Glutamatergic neuron (in vitro differentiated cells): ENCODE measurements at regions not wholly inside any gene's neighbourhood (a gene's known extent, or its start where the extent isn't known, plus 50 kb on each side); places are given as distances from the start of the nearest gene placed in this dataset.
"Not testable (repeated sequence)": the region's sequence is repeated elsewhere in the genome, so short reads cannot be mapped to it uniquely, and the experiment has no call there.

ENCODE experiments used
- DNase-seq: peaks from one replicate; pipeline ENCODE4 v3.0.0; 2022
- H3K27ac Mint-ChIP-seq: one replicate; pipeline ENCODE4 v1.8.0; 2020; ENCODE audit warnings: mild to moderate bottlenecking, mixed read lengths, inconsistent platforms; ENCODE audit not compliant: unreplicated experiment
- H3K27me3 Mint-ChIP-seq: one replicate; pipeline ENCODE4 v1.8.0; 2020; ENCODE audit warnings: mild to moderate bottlenecking, moderate library complexity, mixed read lengths, inconsistent platforms; ENCODE audit not compliant: unreplicated experiment
- H3K36me3 Mint-ChIP-seq: one replicate; pipeline ENCODE4 v1.8.0; 2020; ENCODE audit warnings: mild to moderate bottlenecking, mixed read lengths, inconsistent platforms; ENCODE audit not compliant: unreplicated experiment
- H3K4me1 Mint-ChIP-seq: one replicate; pipeline ENCODE4 v1.8.0; 2020; ENCODE audit warnings: mild to moderate bottlenecking, low read depth, mixed read lengths, inconsistent platforms; ENCODE audit not compliant: unreplicated experiment
- H3K4me3 Mint-ChIP-seq: one replicate; pipeline ENCODE4 v1.8.0; 2020; ENCODE audit warnings: mild to moderate bottlenecking, mixed read lengths, inconsistent platforms; ENCODE audit not compliant: unreplicated experiment
- H3K9me3 Mint-ChIP-seq: one replicate; pipeline ENCODE4 v1.8.0; 2020; ENCODE audit warnings: mild to moderate bottlenecking, moderate library complexity, mixed read lengths, inconsistent platforms; ENCODE audit not compliant: unreplicated experiment
- CTCF ChIP-seq: fragments of 200-600 bp; sonication (generic); IDR thresholded peaks from one replicate; pipeline ENCODE4 v1.5.0; 2021; ENCODE audit not compliant: partially characterized antibody, unreplicated experiment

- not testable (repeated sequence) for DNase-seq, H3K27me3 Mint-ChIP-seq, H3K4me1 Mint-ChIP-seq, H3K27ac Mint-ChIP-seq, H3K36me3 Mint-ChIP-seq, H3K4me3 Mint-ChIP-seq
- H3K9me3 Mint-ChIP-seq, result peaks cover 15% of the 10 kb centered on the region
Observed at GRCh38 chr14:106356643-106356930, 830.2 kb downstream of the TMEM121 start.

GRCh38 chr14:106359157-106359887 is 832.9 kb downstream of the TMEM121 start:
- H3K36me3 Mint-ChIP-seq, H3K27me3 Mint-ChIP-seq, H3K4me1 Mint-ChIP-seq, DNase-seq, H3K27ac Mint-ChIP-seq, H3K4me3 Mint-ChIP-seq: not testable (repeated sequence)
- H3K9me3 Mint-ChIP-seq, result peaks cover 15% of the 10 kb centered on the region

- H3K4me1 Mint-ChIP-seq, H3K27ac Mint-ChIP-seq, H3K9me3 Mint-ChIP-seq, H3K4me3 Mint-ChIP-seq, H3K27me3 Mint-ChIP-seq, H3K36me3 Mint-ChIP-seq, DNase-seq: not testable (repeated sequence)
Observed at GRCh38 chr14:106365371-106365770, 839.0 kb downstream of the TMEM121 start.

- not testable (repeated sequence) for H3K4me3 Mint-ChIP-seq, H3K36me3 Mint-ChIP-seq, H3K4me1 Mint-ChIP-seq, H3K27me3 Mint-ChIP-seq, H3K9me3 Mint-ChIP-seq, DNase-seq, H3K27ac Mint-ChIP-seq
Observed at GRCh38 chr14:106365894-106366293, 839.5 kb downstream of the TMEM121 start.

- not testable (repeated sequence) for H3K36me3 Mint-ChIP-seq, H3K27me3 Mint-ChIP-seq, H3K4me1 Mint-ChIP-seq, DNase-seq, H3K4me3 Mint-ChIP-seq, H3K9me3 Mint-ChIP-seq, H3K27ac Mint-ChIP-seq
Observed at GRCh38 chr14:106366971-106367370, 840.6 kb downstream of the TMEM121 start.

GRCh38 chr14:106369456-106369855 is 843.1 kb downstream of the TMEM121 start:
- H3K4me1 Mint-ChIP-seq, H3K36me3 Mint-ChIP-seq, H3K4me3 Mint-ChIP-seq, DNase-seq, H3K9me3 Mint-ChIP-seq, H3K27ac Mint-ChIP-seq, H3K27me3 Mint-ChIP-seq: not testable (repeated sequence)

GRCh38 chr14:106372870-106373652 is 846.7 kb downstream of the TMEM121 start:
- Mint-ChIP-seq H3K4me1 (no peaks in the 10 kb centered on the region), H3K27ac (no peak overlapping the region), H3K4me3 (no peak overlapping the region), H3K36me3 (peaks cover 9% of the 10 kb centered on the region), H3K27me3 (peaks cover 7% of the 10 kb centered on the region), H3K9me3 (peaks cover 14% of the 10 kb centered on the region)
- TF ChIP-seq CTCF, result no peak
- DNase-seq, result no peak

- not testable (repeated sequence) for H3K27me3 Mint-ChIP-seq, H3K36me3 Mint-ChIP-seq, H3K27ac Mint-ChIP-seq, DNase-seq, H3K4me3 Mint-ChIP-seq, H3K4me1 Mint-ChIP-seq
- H3K9me3 Mint-ChIP-seq, result peaks cover 14% of the 10 kb centered on the region
Observed at GRCh38 chr14:106373653-106374110, 847.3 kb downstream of the TMEM121 start.
